HepG2 (cell line): ENCODE measurements at regions not wholly inside any gene's neighbourhood (a gene's known extent, or its start where the extent isn't known, plus 50 kb on each side); places are given as distances from the start of the nearest gene placed in this dataset.

Experiments
- ATAC-seq: fragments of 200-7000 bp; cut with Tn5 transposase; 3 replicates; pipeline ENCODE4 v1.9.1; 2020; ENCODE audit warnings: mild to moderate bottlenecking, moderate library complexity
- BruUV-seq: library from RNA; stranded (reverse); fragments of 400-500 nt; replicated peaks from 2 replicates; lab custom pipeline; 2021; lab: Mats Ljungman, UMichigan
- CTCF ChIA-PET: fragments of 300-600 bp; formaldehyde crosslinking; extraction: SDS; loops from one replicate; lab custom pipeline; 2021; ENCODE audit warnings: low total read pairs, inconsistent platforms, low intra/inter-chr PET ratio; lab: Yijun Ruan, JAX
- POLR2A ChIA-PET: fragments of 350-600 bp; sonication (Branson Sonifier 250); formaldehyde crosslinking; loops from one replicate; lab custom pipeline; 2020; ENCODE audit warnings: antibody characterized with exemption, inconsistent platforms; lab: Yijun Ruan, JAX
- DNase-seq: peaks from one replicate; pipeline ENCODE4 v3.0.0-alpha.2; 2015; ENCODE audit warnings: low spot score
- FAIRE-seq: peaks from 3 replicates; lab custom pipeline; 2011; peaks lifted over from hg19 to GRCh38; lab: Jason Lieb, UNC
- H2AFZ ChIP-seq: one replicate; pipeline ENCODE4 v1.6.1; 2011; ENCODE audit warnings: low read length, inconsistent platforms
- H3K27ac ChIP-seq: fragments of 300-600 bp; 3 replicates; pipeline ENCODE4 v1.8.0; 2011; ENCODE audit warnings: mixed run types, mild to moderate bottlenecking, mixed read lengths, low read length, inconsistent platforms; ENCODE audit not compliant: insufficient read depth; ENCODE audit errors: extremely low read length
- H3K27me3 ChIP-seq, 2 experiments: fragments of 200-600 bp in 1 of 2; 2 replicates in 1 of 2; 3 replicates in 1 of 2; pipeline versions ENCODE4 v1.6.0 to v1.8.0; 2011; ENCODE audit warnings: low read length in 2 of 2, mild to moderate bottlenecking in 2 of 2, moderate library complexity in 2 of 2, inconsistent platforms in 1 of 2; ENCODE audit not compliant: insufficient read depth in 2 of 2, control insufficient read depth in 1 of 2
- H3K36me3 ChIP-seq, 2 experiments: fragments of 200-600 bp in 1 of 2; replicated peaks in 1 of 2; 2 replicates in 1 of 2; 3 replicates in 1 of 2; pipeline versions ENCODE4 v1.5.1 to v1.8.0; 2011; ENCODE audit warnings: low read length in 2 of 2, inconsistent platforms in 1 of 2; ENCODE audit not compliant: insufficient read depth in 2 of 2, control insufficient read depth in 1 of 2
- H3K4me1 ChIP-seq: 2 replicates; pipeline ENCODE4 v1.5.1; 2012; ENCODE audit warnings: low read length, inconsistent platforms; ENCODE audit not compliant: insufficient read depth
- H3K4me2 ChIP-seq: 2 replicates; pipeline ENCODE4 v1.6.0; 2011; ENCODE audit warnings: low read depth, low read length, inconsistent platforms
- H3K4me3 ChIP-seq, 3 experiments: fragments of 200-600 bp in 1 of 3; sonication (generic), shearing (Covaris generic) in 1 of 3; replicated peaks in 1 of 3; 2 replicates each; pipeline ENCODE4 v1.5.1; 2011 to 2016; ENCODE audit warnings: low read length in 3 of 3, inconsistent platforms in 2 of 3, low read depth in 2 of 3, mild to moderate bottlenecking in 2 of 3, control low read depth in 1 of 3, mixed read lengths in 1 of 3; ENCODE audit not compliant: insufficient read depth in 1 of 3
- H3K79me2 ChIP-seq: one replicate; pipeline ENCODE4 v1.6.1; 2011; ENCODE audit warnings: low read length, inconsistent platforms; ENCODE audit not compliant: insufficient read depth
- H3K9ac ChIP-seq: 2 replicates; pipeline ENCODE4 v1.6.0; 2011; ENCODE audit warnings: mild to moderate bottlenecking, low read depth, low read length, inconsistent platforms; ENCODE audit not compliant: insufficient read depth
- H3K9me3 ChIP-seq: 2 replicates; pipeline ENCODE4 v1.5.1; 2012; ENCODE audit warnings: mild to moderate bottlenecking, low read length
- H4K20me1 ChIP-seq: 2 replicates; pipeline ENCODE4 v1.6.0; 2011; ENCODE audit warnings: inconsistent platforms, mild to moderate bottlenecking, low read length, moderate library complexity; ENCODE audit not compliant: insufficient read depth
- ATF2 ChIP-seq: sonication (generic); formaldehyde crosslinking; IDR thresholded peaks from 2 replicates; pipeline ENCODE4 v1.4.0; 2020; ENCODE audit warnings: missing genetic modification reagents
- BHLHE40 ChIP-seq: IDR thresholded peaks from 2 replicates; pipeline ENCODE4 v1.6.1; 2011; ENCODE audit warnings: low read length, improper control_type of control experiment
- EP300 ChIP-seq, 3 experiments: sonication (generic) in 1 of 3; formaldehyde crosslinking in 1 of 3; IDR thresholded peaks; 2 replicates each; pipeline versions ENCODE4 v1.5.1 to v1.6.1; 2011 to 2020; ENCODE audit warnings: low read depth in 2 of 3, low read length in 2 of 3, borderline replicate concordance in 1 of 3, improper control_type of control experiment in 1 of 3, mild to moderate bottlenecking in 1 of 3, missing genetic modification reagents in 1 of 3, moderate library complexity in 1 of 3
- HMG20B ChIP-seq: conservative IDR thresholded peaks from 2 replicates; pipeline ENCODE4 v1.6.1; 2016; ENCODE audit warnings: missing genetic modification reagents, missing compliant biosample characterization
- JUN ChIP-seq: sonication (generic); formaldehyde crosslinking; IDR thresholded peaks from 2 replicates; pipeline ENCODE4 v1.4.0; 2020; ENCODE audit warnings: mild to moderate bottlenecking, missing genetic modification reagents
- KLF9 ChIP-seq: IDR thresholded peaks from 2 replicates; pipeline ENCODE4 v1.6.1; 2016; ENCODE audit warnings: low read depth
- NAIF1 ChIP-seq: sonication (generic); formaldehyde crosslinking; IDR thresholded peaks from 2 replicates; pipeline ENCODE4 v1.5.0; 2020; ENCODE audit warnings: mild to moderate bottlenecking, missing genetic modification reagents, borderline replicate concordance
- NFYC ChIP-seq: IDR thresholded peaks from 2 replicates; pipeline ENCODE4 v1.6.1; 2016; ENCODE audit warnings: missing genetic modification reagents, missing compliant biosample characterization
- NRL ChIP-seq: sonication (generic); formaldehyde crosslinking; IDR thresholded peaks from 2 replicates; pipeline ENCODE4 v1.5.0; 2020; ENCODE audit warnings: missing genetic modification reagents, mild to moderate bottlenecking, moderate library complexity, borderline replicate concordance
- PITX1 ChIP-seq: sonication (generic); formaldehyde crosslinking; IDR thresholded peaks from 2 replicates; pipeline ENCODE4 v1.5.1; 2020; ENCODE audit warnings: mild to moderate bottlenecking, missing genetic modification reagents
- PRPF4 ChIP-seq: fragments of 200-400 bp; formaldehyde crosslinking; IDR thresholded peaks from 2 replicates; pipeline ENCODE4 v1.6.1; 2016; ENCODE audit warnings: low read length, low read depth; ENCODE audit not compliant: poor library complexity, severe bottlenecking
- SOX6 ChIP-seq, 2 experiments: fragments of 450-650 bp in 1 of 2; sonication (generic) in 1 of 2; formaldehyde crosslinking in 1 of 2; IDR thresholded peaks; 2 replicates each; pipeline versions ENCODE4 v1.4.0 to v1.6.1; 2017 to 2020; ENCODE audit warnings: antibody characterized with exemption in 1 of 2, mild to moderate bottlenecking in 1 of 2, missing genetic modification reagents in 1 of 2
- YY1 ChIP-seq: IDR thresholded peaks from 2 replicates; pipeline ENCODE4 v1.6.1; 2011; ENCODE audit warnings: low read length, low read depth, moderate library complexity, mild to moderate bottlenecking; ENCODE audit not compliant: insufficient read depth, insufficient replicate concordance
- ZMYM3 ChIP-seq: sonication (generic); formaldehyde crosslinking; IDR thresholded peaks from 2 replicates; pipeline ENCODE4 v1.5.1; 2020; ENCODE audit warnings: mild to moderate bottlenecking, missing genetic modification reagents
- ZNF260 ChIP-seq: sonication (generic); formaldehyde crosslinking; IDR thresholded peaks from 2 replicates; pipeline ENCODE4 v1.4.0; 2020; ENCODE audit warnings: missing genetic modification reagents, low read depth, mild to moderate bottlenecking, borderline replicate concordance
- ZNF460 ChIP-seq: sonication (generic); formaldehyde crosslinking; IDR thresholded peaks from 2 replicates; pipeline ENCODE4 v1.5.1; 2020; ENCODE audit warnings: missing genetic modification reagents, mild to moderate bottlenecking, borderline replicate concordance
- ZNF496 ChIP-seq: sonication (generic); formaldehyde crosslinking; IDR thresholded peaks from 2 replicates; pipeline ENCODE4 v1.8.1; 2023; ENCODE audit warnings: mild to moderate bottlenecking, moderate library complexity, missing genetic modification reagents; ENCODE audit not compliant: insufficient replicate concordance
- WGBS: methylation state at CpG from one replicate; pipeline ENCODE4 v1.1.6; 2017; ENCODE audit warnings: low lambda C conversion rate; 5-methylcytosine and 5-hydroxymethylcytosine counted together
- in situ Hi-C: cut with HindIII; loops from 2 replicates; pipeline ENCODE4 v1.10.0; 2017; ENCODE audit warnings: low pct_unique_long_range_greater_than_20kb; ENCODE audit not compliant: extremely low pct_ligation_motif_present
- intact Hi-C: fragments of 100-400 bp; cut with micrococcal nuclease; formaldehyde crosslinking; loops from one replicate; pipeline ENCODE4 v1.10.0; 2022; ENCODE audit not compliant: unreplicated experiment

- Histone ChIP-seq H3K36me3 (no peaks in the 10 kb centered on the region), H3K79me2 (no peaks in the 10 kb centered on the region), H3K27me3 (0 out of 5 replicates have a peak, but pooled peaks cover 0 to 3% of the 10 kb centered on the region in 2 experiments)
- FAIRE-seq, result no peak
- intact Hi-C loops, result no loop called here
- TF ChIP-seq ATF2 (CRISPR knock-in tag) (no peak), PRPF4 (no peak), NRL (CRISPR knock-in tag) (no peak)
- TF ChIP-seq, all 625 proteins: peak for 0
- POLR2A ChIA-PET, result no interaction called here
- Histone ChIP-seq H3K4me2 (no peak overlapping the region), H4K20me1 (no peaks in the 10 kb centered on the region), H3K4me1 (no peaks in the 10 kb centered on the region), H3K4me3 (no peak overlapping the region), H3K9ac (no peak overlapping the region), H2AFZ (no peak overlapping the region), H3K27ac (no peak overlapping the region), H3K9me3 (no peaks in the 10 kb centered on the region)
- CTCF ChIA-PET, result no interaction called here
- no peak for ATAC-seq
- 0% methylated on average over 3 of the region's 7 CpGs for WGBS
- no peak for DNase-seq
- no TSS peak for BruUV-seq
- in situ Hi-C loops, result no loop called here
Measured at GRCh38 chr19:29371251-29372090, 154.3 kb upstream of the VSTM2B start.

DNA sequence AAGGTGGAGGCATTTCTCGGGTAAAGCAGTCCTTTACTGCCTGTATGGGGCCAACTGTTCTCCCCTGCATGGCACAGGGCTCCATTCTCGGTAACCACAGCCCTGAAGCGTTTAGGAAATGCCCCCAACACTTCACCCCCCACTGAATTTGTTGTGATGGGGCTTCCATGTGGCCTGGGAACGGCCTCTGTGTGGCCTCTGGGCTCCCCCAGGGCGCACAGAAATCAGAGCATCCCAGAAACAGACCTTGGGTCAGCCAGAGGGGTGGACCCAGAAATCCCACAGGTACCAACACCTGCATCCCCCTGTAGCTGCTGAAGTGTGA lies 153.7 kb upstream of the VSTM2B start:
- BruUV-seq, result no TSS peak
- CTCF ChIA-PET, result no interaction called here
- H3K36me3 ChIP-seq, result no peaks in the 10 kb centered on the region
- WGBS, result 0% methylated on average over 1 of the region's 5 CpGs
- no peak overlapping the region for H3K9ac ChIP-seq
- POLR2A ChIA-PET, result no interaction called here
- H3K4me2 ChIP-seq, result no peak overlapping the region
- intact Hi-C loops (no loop called here), in situ Hi-C loops (no loop called here)
- no peaks in the 10 kb centered on the region for H3K4me1 ChIP-seq
- ATAC-seq (no peak), FAIRE-seq (no peak), DNase-seq (no peak)
- H3K79me2 ChIP-seq, result no peaks in the 10 kb centered on the region
- H3K27me3 ChIP-seq, result 0 out of 5 replicates have a peak, but pooled peaks cover 0 to 3% of the 10 kb centered on the region in 2 experiments
- H3K9me3 ChIP-seq, result no peaks in the 10 kb centered on the region
- no peaks in the 10 kb centered on the region for H4K20me1 ChIP-seq
- H2AFZ ChIP-seq, result no peak overlapping the region
- H3K27ac ChIP-seq, result no peak overlapping the region
- H3K4me3 ChIP-seq, result no peak overlapping the region
- TF ChIP-seq EP300 (IDR thresholded peaks at IDR 0.05; ENCODE audit: low read depth in 2 of 2, low read length in 2 of 2) (no peak), EP300 (CRISPR knock-in tag; IDR thresholded peaks at IDR 0.05; ENCODE audit: borderline replicate concordance) (no peak), ZMYM3 (CRISPR knock-in tag) (no peak), ZNF260 (CRISPR knock-in tag) (no peak), YY1 (no peak), ZNF496 (CRISPR knock-in tag) (no peak), ZNF460 (CRISPR knock-in tag) (no peak), PITX1 (CRISPR knock-in tag) (no peak), SOX6 (IDR thresholded peaks at IDR 0.05) (no peak), SOX6 (CRISPR knock-in tag; IDR thresholded peaks at IDR 0.05) (no peak), KLF9 (CRISPR knock-in tag) (no peak), NAIF1 (CRISPR knock-in tag) (no peak), JUN (no peak), BHLHE40 (no peak), NFYC (no peak), HMG20B (CRISPR knock-in tag) (no peak)
